Endothelial cell (in vitro differentiated cells): ENCODE measurements at regions not wholly inside any gene's neighbourhood (a gene's known extent, or its start where the extent isn't known, plus 50 kb on each side); places are given as distances from the start of the nearest gene placed in this dataset.

Source experiments
- DNase-seq: peaks from one replicate; pipeline ENCODE4 v3.0.0; 2021; ENCODE audit warnings: low spot score
- H3K27ac Mint-ChIP-seq: one replicate; pipeline ENCODE4 v1.8.0; 2021; ENCODE audit warnings: mixed read lengths, inconsistent platforms; ENCODE audit not compliant: unreplicated experiment
- H3K27me3 Mint-ChIP-seq: one replicate; pipeline ENCODE4 v1.8.0; 2021; ENCODE audit warnings: mild to moderate bottlenecking, moderate library complexity, mixed read lengths, inconsistent platforms; ENCODE audit not compliant: unreplicated experiment
- H3K36me3 Mint-ChIP-seq: one replicate; pipeline ENCODE4 v1.8.0; 2021; ENCODE audit warnings: mild to moderate bottlenecking, low read depth, mixed read lengths, inconsistent platforms; ENCODE audit not compliant: unreplicated experiment
- H3K4me1 Mint-ChIP-seq: one replicate; pipeline ENCODE4 v1.8.0; 2021; ENCODE audit warnings: mild to moderate bottlenecking, mixed read lengths, inconsistent platforms; ENCODE audit not compliant: unreplicated experiment
- H3K4me3 Mint-ChIP-seq: one replicate; pipeline ENCODE4 v1.8.0; 2021; ENCODE audit warnings: mild to moderate bottlenecking, mixed read lengths, inconsistent platforms; ENCODE audit not compliant: unreplicated experiment
- H3K9me3 Mint-ChIP-seq: one replicate; pipeline ENCODE4 v1.8.0; 2021; ENCODE audit warnings: mixed read lengths, inconsistent platforms; ENCODE audit not compliant: unreplicated experiment
- CTCF ChIP-seq: fragments of 200-600 bp; sonication (generic); IDR thresholded peaks from one replicate; pipeline ENCODE4 v1.5.0; 2021; ENCODE audit warnings: antibody characterized with exemption; ENCODE audit not compliant: unreplicated experiment

- no peak overlapping the region for H3K27ac Mint-ChIP-seq
- no peak for TF ChIP-seq CTCF
- H3K27me3 Mint-ChIP-seq = peaks cover 2% of the 10 kb centered on the region
- H3K4me1 Mint-ChIP-seq = peaks cover 21% of the 10 kb centered on the region
- no peaks in the 10 kb centered on the region for H3K9me3 Mint-ChIP-seq
- no peak overlapping the region for H3K4me3 Mint-ChIP-seq
- no peaks in the 10 kb centered on the region for H3K36me3 Mint-ChIP-seq
- DNase-seq = no peak
These were observed 122.3 kb downstream of the RNASET2 start for GRCh38 chr6:166834049-166834448.

- peaks cover 2% of the 10 kb centered on the region for H3K27me3 Mint-ChIP-seq
- H3K27ac Mint-ChIP-seq = no peak overlapping the region
- H3K4me1 Mint-ChIP-seq = peaks cover 21% of the 10 kb centered on the region
- TF ChIP-seq CTCF = no peak
- DNase-seq = no peak
- no peaks in the 10 kb centered on the region for H3K9me3 Mint-ChIP-seq
- H3K4me3 Mint-ChIP-seq = no peak overlapping the region
- H3K36me3 Mint-ChIP-seq = no peaks in the 10 kb centered on the region
These were observed 125.4 kb downstream of the RNASET2 start for GRCh38 chr6:166830891-166831363.

- DNase-seq = no peak
- H3K27ac Mint-ChIP-seq = no peak overlapping the region
- H3K9me3 Mint-ChIP-seq = no peaks in the 10 kb centered on the region
- H3K4me1 Mint-ChIP-seq = peaks cover 21% of the 10 kb centered on the region
- no peaks in the 10 kb centered on the region for H3K36me3 Mint-ChIP-seq
- no peak overlapping the region for H3K4me3 Mint-ChIP-seq
- peaks cover 2% of the 10 kb centered on the region for H3K27me3 Mint-ChIP-seq
- TF ChIP-seq CTCF = no peak
These were observed 126.0 kb downstream of the RNASET2 start for GRCh38 chr6:166830185-166830890.

GRCh38 chr6:166826264-166826663, 130.1 kb downstream of the RNASET2 start:
- Mint-ChIP-seq H3K36me3 (no peaks in the 10 kb centered on the region), H3K27ac (no peak overlapping the region), H3K27me3 (no peaks in the 10 kb centered on the region), H3K4me1 (peaks cover 2% of the 10 kb centered on the region), H3K9me3 (no peaks in the 10 kb centered on the region), H3K4me3 (no peak overlapping the region)
- no peak for DNase-seq
- TF ChIP-seq CTCF = no peak

GRCh38 chr6:166825553-166826145, 130.7 kb downstream of the RNASET2 start:
- DNase-seq = no peak
- no peak for TF ChIP-seq CTCF
- H3K36me3 Mint-ChIP-seq = no peaks in the 10 kb centered on the region
- H3K9me3 Mint-ChIP-seq = no peaks in the 10 kb centered on the region
- H3K27ac Mint-ChIP-seq = no peak overlapping the region
- H3K27me3 Mint-ChIP-seq = no peaks in the 10 kb centered on the region
- no peak overlapping the region for H3K4me3 Mint-ChIP-seq
- H3K4me1 Mint-ChIP-seq = no peaks in the 10 kb centered on the region
